CD4-positive, alpha-beta T cell treated with Interleukin-17A for 1 hour (primary cell): ENCODE measurements at regions not wholly inside any gene's neighbourhood (a gene's known extent, or its start where the extent isn't known, plus 50 kb on each side); places are given as distances from the start of the nearest gene placed in this dataset.

Experiments
- DNase-seq: peaks from one replicate; pipeline ENCODE4 v3.0.0-alpha.2; 2020

- DNase-seq, result no peak
Observed at GRCh38 chr22:47398491-47398890, 636.0 kb downstream of the TBC1D22A start.

GRCh38 chr22:47397673-47398072 lies 635.2 kb downstream of the TBC1D22A start:
- DNase-seq, result no peak

DNA sequence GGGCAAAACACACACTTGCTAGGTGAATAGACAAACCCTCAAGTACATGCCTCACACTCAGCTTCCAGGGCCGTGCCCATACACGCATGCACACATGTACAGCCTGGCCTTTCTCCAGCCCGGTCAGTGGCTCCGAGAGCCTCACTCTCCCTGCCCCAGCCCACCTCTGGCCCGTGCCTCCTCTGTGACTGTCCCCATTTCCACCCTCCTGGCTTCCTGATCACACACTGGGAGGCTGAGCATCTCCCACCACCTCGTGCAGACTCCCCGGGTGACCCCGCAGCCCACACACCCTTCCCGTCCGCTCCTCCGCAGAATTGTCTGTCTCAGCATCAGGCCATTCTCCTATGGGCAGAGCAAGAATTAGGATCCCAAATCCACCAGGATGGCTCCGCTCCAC lies 634.1 kb downstream of the TBC1D22A start:
- DNase-seq, result no peak

GRCh38 chr22:47396105-47396504 lies 633.7 kb downstream of the TBC1D22A start:
- DNase-seq, result no peak

GRCh38 chr22:47395481-47395880 lies 633.0 kb downstream of the TBC1D22A start:
- DNase-seq, result no peak

- DNase-seq, result no peak
Observed at GRCh38 chr22:47394504-47395440, 632.3 kb downstream of the TBC1D22A start.

- DNase-seq, result no peak
Observed at GRCh38 chr22:47393191-47393590, 630.7 kb downstream of the TBC1D22A start.

- no peak for DNase-seq
Observed at GRCh38 chr22:47392729-47393128, 630.3 kb downstream of the TBC1D22A start.

- no peak for DNase-seq
Observed at GRCh38 chr22:47392054-47392347, 629.6 kb downstream of the TBC1D22A start.

DNA sequence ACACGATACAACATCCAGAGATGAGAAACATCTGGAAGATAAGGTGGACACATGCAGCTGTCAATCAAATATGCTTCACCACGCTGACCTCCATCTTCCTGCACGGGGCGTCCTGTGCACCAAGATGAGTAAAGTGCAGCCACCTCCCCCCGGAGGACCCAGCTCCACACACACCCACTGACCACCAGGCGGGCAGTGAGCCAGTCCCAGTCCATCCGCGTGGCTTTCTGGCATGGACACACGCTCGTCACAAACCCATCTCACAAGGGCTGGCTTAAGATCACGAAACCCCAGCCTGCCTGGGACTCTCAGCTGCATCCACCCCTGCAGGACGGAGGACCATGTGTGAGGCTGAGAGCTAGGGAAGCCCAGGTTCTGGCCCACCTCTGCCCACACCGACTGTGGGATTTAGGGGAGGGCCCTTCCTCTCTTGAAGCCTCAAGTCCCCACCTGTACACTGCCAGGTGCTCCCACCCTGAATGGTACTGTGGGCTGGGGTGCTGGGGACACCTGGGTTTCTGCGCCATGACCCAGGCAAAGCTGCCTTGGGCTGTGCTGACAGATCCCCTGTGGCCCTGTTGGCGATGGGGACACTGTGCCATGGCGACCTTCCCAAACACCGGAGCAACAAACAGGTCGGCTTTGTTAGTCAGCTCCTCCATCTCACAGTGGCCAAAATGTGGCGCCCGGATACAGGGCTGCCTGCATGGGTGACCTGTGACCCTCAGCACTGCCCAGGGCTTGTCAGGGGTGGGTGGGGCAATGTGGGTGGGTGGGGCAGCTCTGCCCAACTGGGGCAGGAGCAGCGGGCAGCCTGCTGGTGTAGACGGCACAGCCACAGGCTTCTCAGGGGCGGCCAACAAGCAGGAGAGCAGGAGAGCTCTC lies 629.0 kb downstream of the TBC1D22A start:
- no peak for DNase-seq

- no peak for DNase-seq
Observed at GRCh38 chr22:47390026-47390970, 627.8 kb downstream of the TBC1D22A start.

DNA sequence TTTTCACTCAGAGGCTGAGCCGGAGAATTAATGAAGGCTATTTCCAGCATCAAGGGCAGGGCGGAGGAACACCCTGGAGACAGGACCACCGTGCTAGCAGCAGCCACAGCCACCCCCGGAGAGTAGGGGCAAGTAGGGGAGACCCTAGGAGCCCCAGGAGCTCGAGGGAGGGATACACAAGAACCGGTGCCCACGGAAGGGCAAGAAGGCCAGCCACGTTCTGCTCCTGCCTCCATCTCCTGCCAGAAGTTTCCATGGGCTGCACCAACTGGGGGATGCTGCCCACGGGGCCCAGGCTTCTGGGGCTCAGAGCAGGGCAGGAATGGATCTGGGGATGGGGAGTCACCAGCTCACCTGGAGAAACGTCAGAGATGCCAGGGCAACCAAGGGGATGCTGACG lies 626.8 kb downstream of the TBC1D22A start:
- DNase-seq, result no peak

GRCh38 chr22:47388778-47389177 lies 626.3 kb downstream of the TBC1D22A start:
- no peak for DNase-seq

GRCh38 chr22:47388331-47388730 lies 625.9 kb downstream of the TBC1D22A start:
- no peak for DNase-seq

DNA sequence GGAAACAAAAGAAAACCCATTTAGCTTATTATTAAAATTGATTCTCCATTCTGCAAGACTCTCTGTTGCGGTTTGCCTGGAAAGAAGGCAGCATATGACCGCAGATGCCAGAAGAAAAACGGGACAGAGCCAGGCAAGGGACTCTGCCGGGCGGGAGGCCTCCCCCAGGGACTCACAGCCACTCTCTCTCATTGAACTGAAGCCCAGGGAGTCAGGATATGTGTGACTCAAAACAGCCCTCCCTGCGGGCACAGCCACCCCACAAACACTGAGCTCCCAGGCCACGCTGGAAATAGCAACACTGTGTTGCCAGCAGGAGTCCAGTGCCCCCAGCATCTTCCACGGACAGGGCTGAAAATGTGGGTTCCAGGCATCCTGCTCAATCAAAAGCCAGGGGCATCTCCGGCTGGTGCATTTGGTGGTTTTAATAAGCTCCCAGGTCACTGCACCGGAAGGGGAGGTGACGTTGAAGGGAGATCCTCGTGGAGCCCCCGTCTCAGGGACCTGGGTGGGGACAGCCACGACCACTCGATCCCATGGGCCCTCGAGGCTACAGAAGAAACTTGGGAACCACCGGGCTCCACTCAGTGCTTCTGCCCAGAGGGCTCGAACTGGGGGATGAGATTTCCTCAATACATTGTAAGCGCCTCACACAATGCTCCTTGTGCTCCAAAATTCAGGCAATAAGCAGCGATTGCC lies 624.5 kb downstream of the TBC1D22A start:
- no peak for DNase-seq

GRCh38 chr22:47384977-47385376 lies 622.5 kb downstream of the TBC1D22A start:
- no peak for DNase-seq

DNA sequence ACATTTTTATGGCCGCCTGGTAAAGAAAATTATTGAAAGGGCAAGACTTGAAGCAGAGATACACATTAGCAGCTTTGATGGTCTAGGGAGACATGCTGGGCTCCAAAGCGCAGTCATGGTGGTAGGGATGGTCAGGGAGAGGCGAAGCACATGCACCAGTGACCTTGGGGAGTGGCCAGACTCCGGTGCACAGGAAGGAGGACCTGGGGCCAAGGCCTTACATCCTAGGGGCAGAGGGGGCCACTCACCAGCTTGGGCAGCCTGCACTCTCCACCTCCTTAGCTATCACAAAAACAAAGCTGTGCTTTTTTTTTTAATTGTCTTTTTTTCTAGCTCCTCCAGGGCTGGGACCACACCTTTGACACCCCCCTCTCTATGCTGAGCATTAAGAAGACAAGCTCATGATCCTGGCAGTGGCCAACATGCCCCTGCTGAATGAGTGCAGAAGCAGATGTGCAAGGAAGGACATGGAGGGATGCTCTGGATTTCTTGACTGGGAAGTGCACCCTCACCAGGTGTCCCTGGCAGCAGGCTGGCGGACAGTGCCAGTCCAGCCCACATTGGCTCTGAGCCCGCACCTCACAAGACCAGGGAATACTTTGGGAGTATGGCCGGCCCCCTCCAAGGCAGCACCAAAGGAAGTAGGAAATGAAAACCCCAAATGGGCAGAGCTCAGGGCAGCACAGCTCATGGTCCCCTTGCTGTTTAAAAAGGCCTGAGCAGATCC lies 619.9 kb downstream of the TBC1D22A start:
- DNase-seq, result no peak

GRCh38 chr22:47381240-47381639 lies 618.8 kb downstream of the TBC1D22A start:
- no peak for DNase-seq

DNA sequence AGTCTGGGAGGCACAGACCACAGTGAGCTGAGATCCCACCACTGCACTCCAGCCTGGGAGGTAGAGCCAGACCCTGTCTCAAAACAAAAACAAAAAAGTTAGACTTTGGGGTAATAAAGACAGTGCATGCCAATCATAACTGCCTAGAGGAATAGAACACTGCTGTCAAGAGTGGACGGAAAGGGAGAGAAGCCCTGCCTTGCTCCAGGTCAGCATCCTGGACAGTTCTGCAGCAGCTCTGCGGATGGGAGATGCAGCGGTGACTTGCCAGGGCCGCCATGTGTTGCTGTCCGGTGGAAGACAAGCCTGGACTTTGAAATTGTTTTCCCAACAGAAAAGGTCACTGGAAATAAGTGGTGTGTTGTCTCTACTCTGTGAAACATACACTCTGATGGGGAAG lies 618.2 kb downstream of the TBC1D22A start:
- DNase-seq, result no peak

DNA sequence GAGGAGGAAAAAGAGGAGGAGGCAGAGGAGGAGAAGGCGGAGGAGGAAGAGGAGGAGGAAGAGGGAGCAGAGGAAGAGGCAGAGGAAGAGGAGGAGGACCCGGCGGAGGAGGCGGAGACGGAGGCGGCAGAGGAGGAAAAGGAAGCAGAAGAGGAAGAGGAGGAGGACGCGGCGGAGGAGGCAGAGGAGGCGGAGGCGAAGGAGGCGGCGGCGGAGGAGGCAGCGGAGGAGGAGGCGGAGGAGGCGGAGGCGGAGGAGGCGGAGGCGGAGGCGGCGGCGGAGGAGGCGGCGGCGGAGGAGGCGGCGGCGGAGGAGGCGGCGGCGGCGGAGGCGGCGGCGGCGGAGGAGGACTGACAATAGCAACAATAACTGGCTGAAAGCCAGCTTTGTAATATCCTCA lies 616.6 kb downstream of the TBC1D22A start:
- no peak for DNase-seq

GRCh38 chr22:47377926-47378560 lies 615.6 kb downstream of the TBC1D22A start:
- no peak for DNase-seq
